ENCODE measurements at regions not wholly inside any gene's neighbourhood (a gene's known extent, or its start where the extent isn't known, plus 50 kb on each side); places are given as distances from the start of the nearest gene placed in this dataset.
"Not testable (repeated sequence)": the region's sequence is repeated elsewhere in the genome, so short reads cannot be mapped to it uniquely, and the experiment has no call there.

DNA sequence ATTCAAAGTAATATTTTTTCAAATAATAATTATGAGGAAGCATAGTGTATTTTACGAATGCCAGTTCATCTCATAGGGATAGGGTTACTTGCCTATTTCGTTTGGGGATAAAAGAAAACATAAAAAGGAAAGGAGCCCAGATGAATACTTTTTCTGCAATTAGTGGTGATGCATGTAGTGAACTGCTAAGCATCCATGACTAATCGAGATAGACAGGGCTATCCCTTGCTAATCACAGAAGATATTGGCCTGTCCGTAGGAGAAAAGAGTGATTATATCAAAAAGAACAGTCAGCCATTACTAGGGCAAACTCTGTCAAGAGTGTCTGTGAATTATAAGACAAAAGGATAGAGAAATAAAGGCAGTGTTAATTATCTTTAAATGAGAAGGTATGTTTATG is 746.1 kb downstream of the C4orf33 start:
- Mint-ChIP-seq H3K27me3 (no peaks in the 10 kb centered on the region), H3K4me1 (no peaks in the 10 kb centered on the region), H3K9me3 (peaks cover 2% of the 10 kb centered on the region), H3K27ac (no peak overlapping the region), H3K4me3 (no peak overlapping the region), H3K36me3 (ENCODE audit: low read depth) (no peaks in the 10 kb centered on the region)
- ATAC-seq (ENCODE audit: low read depth) = no peak
- DNase-seq = no peak
- intact Hi-C loops (cut with micrococcal nuclease) = no loop called here
- TF ChIP-seq, protein P1, sequence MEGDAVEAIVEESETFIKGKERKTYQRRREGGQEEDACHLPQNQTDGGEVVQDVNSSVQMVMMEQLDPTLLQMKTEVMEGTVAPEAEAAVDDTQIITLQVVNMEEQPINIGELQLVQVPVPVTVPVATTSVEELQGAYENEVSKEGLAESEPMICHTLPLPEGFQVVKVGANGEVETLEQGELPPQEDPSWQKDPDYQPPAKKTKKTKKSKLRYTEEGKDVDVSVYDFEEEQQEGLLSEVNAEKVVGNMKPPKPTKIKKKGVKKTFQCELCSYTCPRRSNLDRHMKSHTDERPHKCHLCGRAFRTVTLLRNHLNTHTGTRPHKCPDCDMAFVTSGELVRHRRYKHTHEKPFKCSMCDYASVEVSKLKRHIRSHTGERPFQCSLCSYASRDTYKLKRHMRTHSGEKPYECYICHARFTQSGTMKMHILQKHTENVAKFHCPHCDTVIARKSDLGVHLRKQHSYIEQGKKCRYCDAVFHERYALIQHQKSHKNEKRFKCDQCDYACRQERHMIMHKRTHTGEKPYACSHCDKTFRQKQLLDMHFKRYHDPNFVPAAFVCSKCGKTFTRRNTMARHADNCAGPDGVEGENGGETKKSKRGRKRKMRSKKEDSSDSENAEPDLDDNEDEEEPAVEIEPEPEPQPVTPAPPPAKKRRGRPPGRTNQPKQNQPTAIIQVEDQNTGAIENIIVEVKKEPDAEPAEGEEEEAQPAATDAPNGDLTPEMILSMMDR (IDR thresholded peaks at IDR 0.05) = no peak
- ChIA-PET CTCF (no interaction called here), POLR2A (no interaction called here)

DNA sequence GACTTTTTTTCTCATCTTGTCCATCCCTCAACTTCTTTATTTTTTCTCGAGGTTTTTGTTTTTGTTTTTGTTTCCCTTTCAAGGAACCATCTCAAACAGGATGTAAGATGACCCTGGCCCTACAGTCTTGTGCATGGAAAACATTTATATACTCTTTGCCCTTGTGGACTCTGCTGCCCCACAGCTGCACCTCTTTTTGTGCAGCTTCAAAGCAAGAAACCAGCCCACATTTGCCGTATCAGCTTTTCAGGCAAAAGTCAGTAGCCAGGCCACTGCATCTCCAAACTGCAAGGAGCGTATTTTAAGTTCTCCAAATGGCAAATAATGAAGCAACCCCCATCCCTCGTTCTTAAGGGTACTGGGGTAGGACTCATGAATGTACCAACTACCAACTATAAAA is 756.5 kb downstream of the C4orf33 start:
- POLR2A ChIA-PET = no interaction called here
- intact Hi-C loops (cut with micrococcal nuclease) = no loop called here
- no peak for DNase-seq
- Mint-ChIP-seq H3K36me3 (ENCODE audit: low read depth) (no peaks in the 10 kb centered on the region), H3K27me3 (no peaks in the 10 kb centered on the region), H3K4me3 (no peak overlapping the region), H3K27ac (no peak overlapping the region), H3K9me3 (no peaks in the 10 kb centered on the region), H3K4me1 (no peaks in the 10 kb centered on the region)
- TF ChIP-seq, protein P1 (IDR thresholded peaks at IDR 0.05) = no peak
- no peak for ATAC-seq (ENCODE audit: low read depth)
- CTCF ChIA-PET = no interaction called here

DNA sequence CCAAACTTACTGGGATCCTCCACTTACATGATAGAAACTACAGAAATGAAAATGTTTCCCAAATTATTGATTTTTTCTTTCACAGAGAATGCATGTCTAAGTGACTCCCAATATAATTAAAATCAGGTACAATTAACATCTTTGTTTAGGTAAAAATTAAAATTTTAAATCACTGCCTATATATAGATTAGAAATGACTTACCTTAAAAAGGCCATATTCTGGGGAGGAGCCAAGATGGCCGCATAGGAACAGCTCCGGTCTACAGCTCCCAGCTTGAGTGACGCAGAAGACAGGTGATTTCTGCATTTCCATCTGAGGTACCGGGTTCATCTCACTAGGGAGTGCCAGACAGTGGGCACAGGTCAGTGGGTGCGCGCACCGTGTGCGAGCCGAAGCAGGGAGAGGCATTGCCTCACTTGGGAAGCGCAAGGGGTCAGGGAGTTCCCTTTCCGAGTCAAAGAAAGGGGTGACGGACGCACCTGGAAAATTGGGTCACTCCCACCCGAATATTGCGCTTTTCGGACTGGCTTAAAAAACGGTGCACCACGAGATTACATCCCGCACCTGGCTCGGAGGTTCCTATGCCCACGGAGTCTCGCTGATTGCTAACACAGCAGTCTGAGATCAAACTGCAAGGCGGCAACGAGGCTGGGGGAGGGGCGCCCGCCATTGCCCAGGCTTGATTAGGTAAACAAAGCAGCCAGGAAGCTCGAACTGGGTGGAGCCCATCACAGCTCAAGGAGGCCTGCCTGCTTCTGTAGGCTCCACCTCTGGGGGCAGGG is 757.9 kb downstream of the C4orf33 start:
- H3K4me1 Mint-ChIP-seq; H3K9me3 Mint-ChIP-seq; H3K4me3 Mint-ChIP-seq; H3K36me3 Mint-ChIP-seq (ENCODE audit: low read depth); H3K27ac Mint-ChIP-seq; POLR2A ChIA-PET; intact Hi-C loops (cut with micrococcal nuclease); ATAC-seq (ENCODE audit: low read depth); DNase-seq; CTCF ChIA-PET; H3K27me3 Mint-ChIP-seq: not testable (repeated sequence)

DNA sequence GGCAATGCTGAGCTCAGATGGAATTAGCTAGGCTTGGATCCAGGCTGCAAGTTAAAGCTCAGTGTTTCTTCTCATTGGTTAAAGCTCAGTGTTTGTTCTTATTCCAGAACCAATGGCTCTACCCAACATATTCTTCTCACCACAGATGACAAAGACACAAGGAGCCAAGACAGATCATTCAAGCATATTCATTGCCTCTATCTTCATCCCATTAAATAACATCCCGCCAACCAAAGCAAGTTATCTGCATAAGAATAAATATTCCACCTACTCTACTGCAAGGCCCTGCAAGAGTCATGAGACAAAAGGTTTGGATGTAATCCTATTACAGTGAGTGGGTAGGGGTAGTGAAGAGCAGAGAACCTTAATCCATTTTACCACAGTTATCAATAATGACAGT is 766.5 kb downstream of the C4orf33 start:
- H3K36me3 Mint-ChIP-seq (ENCODE audit: low read depth) = no peaks in the 10 kb centered on the region
- H3K27me3 Mint-ChIP-seq = no peaks in the 10 kb centered on the region
- no peak overlapping the region for H3K4me3 Mint-ChIP-seq
- TF ChIP-seq, protein P1 (IDR thresholded peaks at IDR 0.05) = no peak
- ATAC-seq (ENCODE audit: low read depth) (no peak), DNase-seq (no peak)
- intact Hi-C loops (cut with micrococcal nuclease) = no loop called here
- ChIA-PET POLR2A (no interaction called here), CTCF (no interaction called here)
- no peaks in the 10 kb centered on the region for H3K4me1 Mint-ChIP-seq
- no peak overlapping the region for H3K27ac Mint-ChIP-seq
- H3K9me3 Mint-ChIP-seq = peaks cover 2% of the 10 kb centered on the region

DNA sequence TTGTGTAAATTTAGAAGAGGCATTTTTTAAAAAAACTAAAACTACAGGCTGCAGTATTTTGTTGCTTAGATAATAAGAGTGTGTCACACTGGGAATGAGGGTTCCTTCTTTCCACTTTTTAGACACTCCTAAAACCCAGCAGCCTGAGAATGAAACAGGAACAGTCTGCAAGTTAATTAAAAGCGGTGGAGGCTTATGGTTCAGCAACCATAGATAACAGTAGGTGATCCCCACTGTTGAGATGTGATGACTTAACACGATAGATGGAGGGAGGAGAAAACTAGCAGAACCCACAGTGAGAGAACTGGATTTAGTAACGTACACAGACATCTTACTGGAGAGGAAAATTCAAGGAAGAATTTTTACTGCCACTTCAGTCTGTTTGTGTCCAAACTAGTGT is 767.3 kb downstream of the C4orf33 start:
- Mint-ChIP-seq H3K27me3 (no peaks in the 10 kb centered on the region), H3K4me1 (no peaks in the 10 kb centered on the region), H3K27ac (no peak overlapping the region), H3K36me3 (ENCODE audit: low read depth) (no peaks in the 10 kb centered on the region), H3K9me3 (peaks cover 2% of the 10 kb centered on the region), H3K4me3 (no peak overlapping the region)
- DNase-seq (no peak), ATAC-seq (ENCODE audit: low read depth) (no peak)
- POLR2A ChIA-PET = no interaction called here
- intact Hi-C loops (cut with micrococcal nuclease) = no loop called here
- CTCF ChIA-PET = no interaction called here
- TF ChIP-seq, protein P1 (IDR thresholded peaks at IDR 0.05) = no peak

DNA sequence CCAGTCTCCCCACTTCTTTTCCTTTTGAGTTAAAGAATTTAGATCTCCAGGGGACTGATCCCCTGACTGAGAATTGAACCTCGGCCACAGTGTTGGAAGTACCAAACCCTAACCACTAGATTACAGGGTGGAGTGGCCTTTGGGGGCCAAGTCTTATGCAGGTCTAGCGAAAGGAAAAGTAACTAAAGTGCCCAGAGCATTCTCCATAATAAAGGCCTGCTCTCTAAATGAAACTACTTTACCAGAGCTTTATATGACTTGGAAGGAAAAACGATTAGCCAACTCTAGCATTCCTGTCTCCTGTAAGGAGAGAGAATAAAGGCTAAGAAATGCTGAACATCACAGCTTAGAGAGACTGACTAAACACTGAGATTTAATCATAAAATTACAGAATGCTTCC is 788.0 kb downstream of the C4orf33 start:
- H3K27ac Mint-ChIP-seq = no peak overlapping the region
- peaks cover 7% of the 10 kb centered on the region for H3K9me3 Mint-ChIP-seq
- no peaks in the 10 kb centered on the region for H3K27me3 Mint-ChIP-seq
- TF ChIP-seq, protein P1 (IDR thresholded peaks at IDR 0.05) = no peak
- ATAC-seq (ENCODE audit: low read depth) (no peak), DNase-seq (no peak)
- POLR2A ChIA-PET = no interaction called here
- CTCF ChIA-PET = no interaction called here
- H3K4me3 Mint-ChIP-seq = no peak overlapping the region
- no peaks in the 10 kb centered on the region for H3K36me3 Mint-ChIP-seq (ENCODE audit: low read depth)
- H3K4me1 Mint-ChIP-seq = no peaks in the 10 kb centered on the region
- intact Hi-C loops (cut with micrococcal nuclease) = no loop called here

Data from activated B cell treated with CpG ODN at 0.5 μM for 24 hours (primary cell).